Activated CD4-positive, alpha-beta memory T cell treated with anti-CD3 and anti-CD28 coated beads, Interleukin-2, amount 10 ng/mL, durations not matched to agents 7 days and 5 days (primary cell): ENCODE measurements at regions not wholly inside any gene's neighbourhood (a gene's known extent, or its start where the extent isn't known, plus 50 kb on each side); places are given as distances from the start of the nearest gene placed in this dataset.

Experiments used
- CTCF ChIA-PET: fragments of 350-600 bp; sonication (Branson Sonifier 250); formaldehyde crosslinking; loops from one replicate; lab custom pipeline; 2021; ENCODE audit warnings: antibody characterized with exemption, inconsistent platforms; lab: Charles Lee
- POLR2A ChIA-PET: fragments of 350-600 bp; sonication (Branson Sonifier 250); formaldehyde crosslinking; loops from one replicate; lab custom pipeline; 2021; ENCODE audit warnings: antibody characterized with exemption; lab: Charles Lee
- DNase-seq: peaks from one replicate; pipeline ENCODE4 v3.0.0-alpha.2; 2020
- H3K27ac Mint-ChIP-seq: one replicate; pipeline ENCODE4 v1.8.0; 2021; ENCODE audit warnings: mild to moderate bottlenecking, mixed read lengths
- H3K27me3 Mint-ChIP-seq: one replicate; pipeline ENCODE4 v1.8.0; 2021; ENCODE audit warnings: mixed read lengths
- H3K36me3 Mint-ChIP-seq: one replicate; pipeline ENCODE4 v1.8.0; 2021; ENCODE audit warnings: low read depth, mixed read lengths
- H3K4me1 Mint-ChIP-seq: one replicate; pipeline ENCODE4 v1.8.0; 2021; ENCODE audit warnings: mixed read lengths
- H3K4me3 Mint-ChIP-seq: one replicate; pipeline ENCODE4 v1.8.0; 2021; ENCODE audit warnings: mild to moderate bottlenecking, mixed read lengths
- H3K9me3 Mint-ChIP-seq: one replicate; pipeline ENCODE4 v1.8.0; 2021; ENCODE audit warnings: mixed read lengths

- Mint-ChIP-seq H3K4me3 (no peak overlapping the region), H3K4me1 (no peaks in the 10 kb centered on the region), H3K27me3 (no peaks in the 10 kb centered on the region), H3K36me3 (no peaks in the 10 kb centered on the region), H3K9me3 (no peaks in the 10 kb centered on the region), H3K27ac (no peak overlapping the region)
- no peak for DNase-seq
- POLR2A ChIA-PET, result interaction anchor here (0.6 kb wide), 1 partner anchor 124 kb away, joined by 3 read pairs; no protein-coding TSS in a partner anchor
- CTCF ChIA-PET, result interaction anchor here (0.6 kb wide), 1 partner anchor 694 kb away, joined by 5 read pairs; no protein-coding TSS in a partner anchor
Observed at GRCh38 chr11:105230586-105230985, 91.0 kb upstream of the CARD18 start.

GRCh38 chr11:105229761-105230160 lies 90.2 kb upstream of the CARD18 start:
- ChIA-PET CTCF (no interaction called here), POLR2A (no interaction called here)
- no peak for DNase-seq
- Mint-ChIP-seq H3K4me3 (no peak overlapping the region), H3K27ac (no peak overlapping the region), H3K9me3 (no peaks in the 10 kb centered on the region), H3K27me3 (no peaks in the 10 kb centered on the region), H3K4me1 (no peaks in the 10 kb centered on the region), H3K36me3 (no peaks in the 10 kb centered on the region)

GRCh38 chr11:105229257-105229656 lies 89.7 kb upstream of the CARD18 start:
- Mint-ChIP-seq H3K4me3 (no peak overlapping the region), H3K36me3 (no peaks in the 10 kb centered on the region), H3K4me1 (no peaks in the 10 kb centered on the region), H3K9me3 (no peaks in the 10 kb centered on the region), H3K27me3 (no peaks in the 10 kb centered on the region), H3K27ac (no peak overlapping the region)
- ChIA-PET CTCF (no interaction called here), POLR2A (no interaction called here)
- DNase-seq, result no peak

GRCh38 chr11:105227363-105227762 lies 87.8 kb upstream of the CARD18 start:
- Mint-ChIP-seq H3K4me3 (no peak overlapping the region), H3K9me3 (no peaks in the 10 kb centered on the region), H3K4me1 (no peaks in the 10 kb centered on the region), H3K27me3 (no peaks in the 10 kb centered on the region), H3K27ac (no peak overlapping the region), H3K36me3 (no peaks in the 10 kb centered on the region)
- no peak for DNase-seq
- ChIA-PET POLR2A (no interaction called here), CTCF (no interaction called here)

GRCh38 chr11:105226766-105227165 lies 87.2 kb upstream of the CARD18 start:
- CTCF ChIA-PET, result interaction anchor here (0.7 kb wide), 1 partner anchor 9 kb away, joined by 3 read pairs; no protein-coding TSS in a partner anchor

GRCh38 chr11:105226091-105226490 lies 86.5 kb upstream of the CARD18 start:
- no peaks in the 10 kb centered on the region for H3K36me3 Mint-ChIP-seq
- H3K27me3 Mint-ChIP-seq, result no peaks in the 10 kb centered on the region

More at GRCh38 chr11:105226766-105227165, 87.2 kb upstream of the CARD18 start:
- H3K27ac Mint-ChIP-seq, result no peak overlapping the region
- H3K9me3 Mint-ChIP-seq, result no peaks in the 10 kb centered on the region
- no peaks in the 10 kb centered on the region for H3K4me1 Mint-ChIP-seq
- H3K4me3 Mint-ChIP-seq, result no peak overlapping the region
- H3K36me3 Mint-ChIP-seq, result no peaks in the 10 kb centered on the region
- POLR2A ChIA-PET, result no interaction called here
- no peaks in the 10 kb centered on the region for H3K27me3 Mint-ChIP-seq
- no peak for DNase-seq

GRCh38 chr11:105224482-105225253 lies 85.1 kb upstream of the CARD18 start:
- Mint-ChIP-seq H3K27ac (no peak overlapping the region), H3K4me3 (no peak overlapping the region), H3K4me1 (no peaks in the 10 kb centered on the region), H3K9me3 (no peaks in the 10 kb centered on the region), H3K27me3 (no peaks in the 10 kb centered on the region), H3K36me3 (no peaks in the 10 kb centered on the region)
- ChIA-PET POLR2A (no interaction called here), CTCF (no interaction called here)
- DNase-seq, result no peak

More at GRCh38 chr11:105226091-105226490, 86.5 kb upstream of the CARD18 start:
- DNase-seq, result no peak
- POLR2A ChIA-PET, result no interaction called here
- Mint-ChIP-seq H3K27ac (no peak overlapping the region), H3K4me1 (no peaks in the 10 kb centered on the region), H3K4me3 (no peak overlapping the region), H3K9me3 (no peaks in the 10 kb centered on the region)
- CTCF ChIA-PET, result no interaction called here

GRCh38 chr11:105220121-105220520 lies 80.6 kb upstream of the CARD18 start:
- no peak overlapping the region for H3K4me3 Mint-ChIP-seq
- H3K27ac Mint-ChIP-seq, result no peak overlapping the region
- H3K9me3 Mint-ChIP-seq, result no peaks in the 10 kb centered on the region
- DNase-seq, result no peak
- H3K27me3 Mint-ChIP-seq, result no peaks in the 10 kb centered on the region
- no peaks in the 10 kb centered on the region for H3K36me3 Mint-ChIP-seq
- H3K4me1 Mint-ChIP-seq, result no peaks in the 10 kb centered on the region
- ChIA-PET POLR2A (no interaction called here), CTCF (no interaction called here)

- ChIA-PET CTCF (no interaction called here), POLR2A (no interaction called here)
- H3K9me3 Mint-ChIP-seq, result no peaks in the 10 kb centered on the region
- H3K27me3 Mint-ChIP-seq, result no peaks in the 10 kb centered on the region
- no peak overlapping the region for H3K27ac Mint-ChIP-seq
- H3K4me3 Mint-ChIP-seq, result no peak overlapping the region
- H3K4me1 Mint-ChIP-seq, result no peaks in the 10 kb centered on the region
- no peak for DNase-seq
- no peaks in the 10 kb centered on the region for H3K36me3 Mint-ChIP-seq
Observed at GRCh38 chr11:105219670-105220069, 80.1 kb upstream of the CARD18 start.

- Mint-ChIP-seq H3K4me1 (no peaks in the 10 kb centered on the region), H3K4me3 (no peak overlapping the region), H3K27ac (no peak overlapping the region), H3K27me3 (no peaks in the 10 kb centered on the region), H3K36me3 (no peaks in the 10 kb centered on the region), H3K9me3 (no peaks in the 10 kb centered on the region)
- CTCF ChIA-PET, result no interaction called here
- POLR2A ChIA-PET, result no interaction called here
- DNase-seq, result no peak
Observed at GRCh38 chr11:105219269-105219668, 79.7 kb upstream of the CARD18 start.

GRCh38 chr11:105215528-105215927 lies 76.0 kb upstream of the CARD18 start:
- POLR2A ChIA-PET, result no interaction called here
- H3K4me3 Mint-ChIP-seq, result no peak overlapping the region
- H3K27ac Mint-ChIP-seq, result no peak overlapping the region
- H3K27me3 Mint-ChIP-seq, result no peaks in the 10 kb centered on the region
- H3K9me3 Mint-ChIP-seq, result no peaks in the 10 kb centered on the region
- no peaks in the 10 kb centered on the region for H3K36me3 Mint-ChIP-seq
- DNase-seq, result no peak
- H3K4me1 Mint-ChIP-seq, result no peaks in the 10 kb centered on the region
- CTCF ChIA-PET, result no interaction called here

- no peaks in the 10 kb centered on the region for H3K9me3 Mint-ChIP-seq
- CTCF ChIA-PET, result no interaction called here
- no peak overlapping the region for H3K4me3 Mint-ChIP-seq
- H3K36me3 Mint-ChIP-seq, result no peaks in the 10 kb centered on the region
- no peaks in the 10 kb centered on the region for H3K4me1 Mint-ChIP-seq
- no peaks in the 10 kb centered on the region for H3K27me3 Mint-ChIP-seq
- DNase-seq, result no peak
- H3K27ac Mint-ChIP-seq, result no peak overlapping the region
- POLR2A ChIA-PET, result no interaction called here
Observed at GRCh38 chr11:105211806-105212554, 72.4 kb upstream of the CARD18 start.

GRCh38 chr11:105208019-105208418 lies 68.5 kb upstream of the CARD18 start:
- Mint-ChIP-seq H3K4me1 (peaks cover 8% of the 10 kb centered on the region), H3K36me3 (no peaks in the 10 kb centered on the region), H3K27ac (no peak overlapping the region), H3K4me3 (no peak overlapping the region), H3K9me3 (no peaks in the 10 kb centered on the region), H3K27me3 (no peaks in the 10 kb centered on the region)
- POLR2A ChIA-PET, result no interaction called here
- DNase-seq, result no peak
- CTCF ChIA-PET, result no interaction called here
